ENCODE measurements at regions not wholly inside any gene's neighbourhood (a gene's known extent, or its start where the extent isn't known, plus 50 kb on each side); places are given as distances from the start of the nearest gene placed in this dataset.

GRCh38 chr13:55967055-55967454, 1173.7 kb upstream of the PRR20A start:
- TF ChIP-seq CTCF (IDR thresholded peaks at IDR 0.05; ENCODE audit: low read depth, low read length, poor library complexity, severe bottlenecking) (no peak), EZH2phosphoT487 (IDR thresholded peaks at IDR 0.05; ENCODE audit: borderline replicate concordance, low read length) (no peak)
